ENCODE measurements at regions not wholly inside any gene's neighbourhood (a gene's known extent, or its start where the extent isn't known, plus 50 kb on each side); places are given as distances from the start of the nearest gene placed in this dataset.
A peak's percentile ranks its signal among the peaks of the same experiment; 100 is the strongest.

GRCh38 chr11:13210424-13210823 lies 67.2 kb upstream of the BMAL1 start:
- no peaks in the 10 kb centered on the region for H3K36me3 Mint-ChIP-seq (ENCODE audit: insufficient read depth, unreplicated experiment)
- no peak overlapping the region for H3K4me3 Mint-ChIP-seq (ENCODE audit: unreplicated experiment)
- H3K27me3 ChIP-seq (replicated peaks; ENCODE audit: control insufficient read depth, insufficient read depth, low read length), result no peaks in the 10 kb centered on the region
- ChIA-PET CTCF (interaction anchor here (0.6 to 2.5 kb wide), 16 partner anchors 11 to 247 kb away, joined by 3 to 32 read pairs (median 4); no protein-coding TSS in a partner anchor), POLR2A (no interaction called here)
- H3K36me3 ChIP-seq (ENCODE audit: control insufficient read depth, insufficient read depth, low read length), result no peaks in the 10 kb centered on the region
- TF ChIP-seq CTCF (IDR thresholded peaks at IDR 0.05; ENCODE audit: insufficient read depth in 1 of 2, low read depth in 1 of 2, low read length in 1 of 2, severe bottlenecking in 1 of 2, unreplicated experiment in 1 of 2), result peak; percentile 75 to 83
- no peaks in the 10 kb centered on the region for H3K9me3 Mint-ChIP-seq (ENCODE audit: unreplicated experiment)
- no peak overlapping the region for H3K27ac Mint-ChIP-seq (ENCODE audit: unreplicated experiment)
- H3K4me1 Mint-ChIP-seq (ENCODE audit: low read depth, unreplicated experiment), result peaks cover 19% of the 10 kb centered on the region
- no peak overlapping the region for H3K4me3 ChIP-seq (ENCODE audit: low read depth, low read length)
- no peaks in the 10 kb centered on the region for H3K9me3 ChIP-seq
- H3K4me1 ChIP-seq, result peaks cover 12% of the 10 kb centered on the region
- peak; percentile 76 to 78 for DNase-seq
- intact Hi-C loops (cut with micrococcal nuclease; ENCODE audit: unreplicated experiment), result loop anchor here (1.0 to 10.0 kb wide), 8 partner anchors 29 to 327 kb away; partner anchors contain the start of genes BMAL1 and BTBD10
- BruUV-seq (replicated peaks), result no TSS peak
- no peaks in the 10 kb centered on the region for H3K27me3 Mint-ChIP-seq (ENCODE audit: insufficient read depth, unreplicated experiment)

DNA sequence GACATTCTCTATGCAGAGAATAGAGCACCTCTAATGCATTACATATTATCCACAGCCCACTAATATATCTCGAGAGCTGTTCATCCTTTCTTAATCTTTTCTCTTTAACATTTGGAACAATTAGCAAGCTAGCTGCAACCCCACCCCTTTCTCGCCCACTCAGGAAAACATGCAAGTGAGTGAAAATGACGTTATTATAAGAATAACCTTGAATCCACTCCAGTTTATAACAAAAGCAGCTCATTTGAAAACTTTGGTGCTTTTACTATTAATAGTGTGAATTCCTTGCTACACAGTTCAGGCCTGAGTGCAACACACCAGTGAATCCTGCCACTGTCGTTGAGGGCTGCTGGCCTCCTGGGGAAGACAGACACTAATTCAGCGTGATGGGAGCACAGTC lies 63.3 kb upstream of the BMAL1 start:
- intact Hi-C loops (cut with micrococcal nuclease; ENCODE audit: unreplicated experiment), result loop anchor here (5.0 to 10.0 kb wide), 4 partner anchors 38 to 323 kb away; partner anchors contain the start of genes BMAL1 and BTBD10
- peaks cover 6% of the 10 kb centered on the region for H3K4me1 Mint-ChIP-seq (ENCODE audit: low read depth, unreplicated experiment)
- Histone ChIP-seq H3K36me3 (ENCODE audit: control insufficient read depth, insufficient read depth, low read length) (no peaks in the 10 kb centered on the region), H3K4me3 (ENCODE audit: low read depth, low read length) (no peak overlapping the region), H3K9me3 (no peaks in the 10 kb centered on the region), H3K4me1 (peaks cover under 1% of the 10 kb centered on the region; the same call in 1 of the 2 replicates), H3K27me3 (replicated peaks; ENCODE audit: control insufficient read depth, insufficient read depth, low read length) (no peaks in the 10 kb centered on the region)
- CTCF ChIA-PET, result interaction anchor here (1.1 kb wide), 1 partner anchor 171 kb away, joined by 3 read pairs; no protein-coding TSS in a partner anchor
- H3K4me3 Mint-ChIP-seq (ENCODE audit: unreplicated experiment), result no peak overlapping the region
- DNase-seq, result no peak
- no peaks in the 10 kb centered on the region for H3K27me3 Mint-ChIP-seq (ENCODE audit: insufficient read depth, unreplicated experiment)
- H3K36me3 Mint-ChIP-seq (ENCODE audit: insufficient read depth, unreplicated experiment), result no peaks in the 10 kb centered on the region
- POLR2A ChIA-PET, result no interaction called here
- no TSS peak for BruUV-seq (replicated peaks)
- no peak overlapping the region for H3K27ac Mint-ChIP-seq (ENCODE audit: unreplicated experiment)
- H3K9me3 Mint-ChIP-seq (ENCODE audit: unreplicated experiment), result no peaks in the 10 kb centered on the region
- TF ChIP-seq CTCF (IDR thresholded peaks at IDR 0.05; ENCODE audit: insufficient read depth in 1 of 2, low read depth in 1 of 2, low read length in 1 of 2, severe bottlenecking in 1 of 2, unreplicated experiment in 1 of 2), result no peak

GRCh38 chr11:13215149-13215548 lies 62.4 kb upstream of the BMAL1 start:
- Histone ChIP-seq H3K36me3 (ENCODE audit: control insufficient read depth, insufficient read depth, low read length) (no peaks in the 10 kb centered on the region), H3K9me3 (no peaks in the 10 kb centered on the region), H3K27me3 (replicated peaks; ENCODE audit: control insufficient read depth, insufficient read depth, low read length) (no peaks in the 10 kb centered on the region), H3K4me3 (ENCODE audit: low read depth, low read length) (no peak overlapping the region), H3K4me1 (no peaks in the 10 kb centered on the region)
- Mint-ChIP-seq H3K4me3 (ENCODE audit: unreplicated experiment) (no peak overlapping the region), H3K27ac (ENCODE audit: unreplicated experiment) (no peak overlapping the region), H3K36me3 (ENCODE audit: insufficient read depth, unreplicated experiment) (no peaks in the 10 kb centered on the region), H3K4me1 (ENCODE audit: low read depth, unreplicated experiment) (peaks cover 2% of the 10 kb centered on the region), H3K27me3 (ENCODE audit: insufficient read depth, unreplicated experiment) (no peaks in the 10 kb centered on the region), H3K9me3 (ENCODE audit: unreplicated experiment) (no peaks in the 10 kb centered on the region)
- no TSS peak for BruUV-seq (replicated peaks)
- POLR2A ChIA-PET, result no interaction called here
- TF ChIP-seq CTCF (IDR thresholded peaks at IDR 0.05; ENCODE audit: insufficient read depth in 1 of 2, low read depth in 1 of 2, low read length in 1 of 2, severe bottlenecking in 1 of 2, unreplicated experiment in 1 of 2), result no peak
- DNase-seq, result no peak
- intact Hi-C loops (cut with micrococcal nuclease; ENCODE audit: unreplicated experiment), result loop anchor here (10.0 kb wide), 1 partner anchor 250 kb away; the partner anchor contains the start of gene BTBD10
- CTCF ChIA-PET, result no interaction called here
